Upper lobe of left lung (tissue), 4 donors: ENCODE measurements at regions not wholly inside any gene's neighbourhood (a gene's known extent, or its start where the extent isn't known, plus 50 kb on each side); places are given as distances from the start of the nearest gene placed in this dataset.

Source experiments
- EP300 ChIP-seq, 4 donors: sonication (generic); formaldehyde crosslinking; IDR thresholded peaks; one replicate each; pipeline ENCODE4 v1.5.1; 2017; ENCODE audit warnings: antibody characterized with exemption in 4 of 4, control low read depth in 2 of 4
- POLR2A ChIP-seq, 4 donors: fragments of 450-650 bp; IDR thresholded peaks; one replicate each; pipeline ENCODE4 v1.5.1; 2016 to 2017; ENCODE audit warnings: antibody characterized with exemption in 4 of 4, mild to moderate bottlenecking in 2 of 4
- POLR2AphosphoS5 ChIP-seq, 2 donors: sonication (generic); formaldehyde crosslinking; IDR thresholded peaks; one replicate each; pipeline ENCODE4 v1.5.1; 2017; ENCODE audit warnings: antibody characterized with exemption in 2 of 2
- TF ChIP-seq, protein P1 (sequence below), 6 experiments: fragments of 450-650 bp in 4 of 6; fragments of 200-600 bp in 2 of 6; sonication (generic) in 2 of 6; IDR thresholded peaks; one replicate each; pipeline ENCODE4 v1.5.1; 2016 to 2019; ENCODE audit warnings: antibody characterized with exemption in 6 of 6

DNA sequence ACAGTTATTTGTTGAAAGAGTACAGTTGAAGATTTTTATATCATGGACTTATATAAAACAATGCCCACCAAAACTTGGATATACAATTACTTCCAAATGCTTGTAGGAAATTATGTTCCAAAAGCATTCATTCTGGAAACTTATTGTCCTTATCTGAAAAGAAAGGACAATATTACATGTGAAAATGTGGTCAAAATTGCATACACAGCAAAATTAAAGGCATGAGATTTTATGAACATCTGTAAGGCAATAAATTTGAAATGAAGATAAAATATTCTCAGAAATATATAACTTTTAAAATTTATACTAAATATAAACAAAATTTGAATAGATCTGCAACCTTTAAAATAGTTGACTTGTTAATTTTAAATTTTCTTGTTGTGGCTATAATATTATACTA, 1173.8 kb downstream of the NLGN4X start:
- TF ChIP-seq, protein P1, sequence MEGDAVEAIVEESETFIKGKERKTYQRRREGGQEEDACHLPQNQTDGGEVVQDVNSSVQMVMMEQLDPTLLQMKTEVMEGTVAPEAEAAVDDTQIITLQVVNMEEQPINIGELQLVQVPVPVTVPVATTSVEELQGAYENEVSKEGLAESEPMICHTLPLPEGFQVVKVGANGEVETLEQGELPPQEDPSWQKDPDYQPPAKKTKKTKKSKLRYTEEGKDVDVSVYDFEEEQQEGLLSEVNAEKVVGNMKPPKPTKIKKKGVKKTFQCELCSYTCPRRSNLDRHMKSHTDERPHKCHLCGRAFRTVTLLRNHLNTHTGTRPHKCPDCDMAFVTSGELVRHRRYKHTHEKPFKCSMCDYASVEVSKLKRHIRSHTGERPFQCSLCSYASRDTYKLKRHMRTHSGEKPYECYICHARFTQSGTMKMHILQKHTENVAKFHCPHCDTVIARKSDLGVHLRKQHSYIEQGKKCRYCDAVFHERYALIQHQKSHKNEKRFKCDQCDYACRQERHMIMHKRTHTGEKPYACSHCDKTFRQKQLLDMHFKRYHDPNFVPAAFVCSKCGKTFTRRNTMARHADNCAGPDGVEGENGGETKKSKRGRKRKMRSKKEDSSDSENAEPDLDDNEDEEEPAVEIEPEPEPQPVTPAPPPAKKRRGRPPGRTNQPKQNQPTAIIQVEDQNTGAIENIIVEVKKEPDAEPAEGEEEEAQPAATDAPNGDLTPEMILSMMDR (IDR thresholded peaks at IDR 0.05), result no peak
- TF ChIP-seq POLR2A (IDR thresholded peaks at IDR 0.05) (no peak), POLR2AphosphoS5 (IDR thresholded peaks at IDR 0.05) (no peak), EP300 (IDR thresholded peaks at IDR 0.05) (no peak)
